HEK293T (cell line): ENCODE measurements at regions not wholly inside any gene's neighbourhood (a gene's known extent, or its start where the extent isn't known, plus 50 kb on each side); places are given as distances from the start of the nearest gene placed in this dataset.

Experiments used
- CTBP1 ChIP-seq: fragments of 450-650 bp; IDR thresholded peaks from 2 replicates; pipeline ENCODE4 v1.6.1; 2016; ENCODE audit warnings: borderline replicate concordance
- ELF4 ChIP-seq: fragments of 450-650 bp; IDR thresholded peaks from 2 replicates; pipeline ENCODE4 v1.6.1; 2017; ENCODE audit warnings: antibody characterized with exemption
- FOXA1 ChIP-seq: fragments of 450-650 bp; IDR thresholded peaks from 2 replicates; pipeline ENCODE4 v1.6.1; 2016; ENCODE audit warnings: mild to moderate bottlenecking
- FOXM1 ChIP-seq: fragments of 450-650 bp; IDR thresholded peaks from 2 replicates; pipeline ENCODE4 v1.6.1; 2017; ENCODE audit warnings: mild to moderate bottlenecking, borderline replicate concordance
- HDGF ChIP-seq: fragments of 450-650 bp; IDR thresholded peaks from 2 replicates; pipeline ENCODE4 v1.6.1; 2017; ENCODE audit warnings: antibody characterized with exemption, borderline replicate concordance
- PKNOX1 ChIP-seq: fragments of 450-650 bp; IDR thresholded peaks from 2 replicates; pipeline ENCODE4 v1.6.1; 2016
- SP1 ChIP-seq: fragments of 450-650 bp; IDR thresholded peaks from 2 replicates; pipeline ENCODE4 v1.6.1; 2017
- SUZ12 ChIP-seq: fragments of 450-650 bp; IDR thresholded peaks from 2 replicates; pipeline ENCODE4 v1.6.1; 2016; ENCODE audit warnings: mild to moderate bottlenecking
- TARDBP ChIP-seq: fragments of 450-650 bp; IDR thresholded peaks from 2 replicates; pipeline ENCODE4 v1.6.1; 2016

GRCh38 chr16:8278031-8278580 lies 312.2 kb downstream of the TMEM114 start:
- TF ChIP-seq HDGF, result no peak
- TF ChIP-seq SUZ12, result no peak
- no peak for TF ChIP-seq FOXM1
- no peak for TF ChIP-seq FOXA1
- TF ChIP-seq PKNOX1, result no peak
- TF ChIP-seq SP1, result no peak
- no peak for TF ChIP-seq CTBP1
- no peak for TF ChIP-seq ELF4
- TF ChIP-seq TARDBP, result no peak
